NT2/D1 (cell line): ENCODE measurements at regions not wholly inside any gene's neighbourhood (a gene's known extent, or its start where the extent isn't known, plus 50 kb on each side); places are given as distances from the start of the nearest gene placed in this dataset.

Experiments used
- DNase-seq: peaks from one replicate; pipeline ENCODE4 v3.0.0-alpha.2; 2011; ENCODE audit warnings: low read depth, low spot score
- H3K27me3 ChIP-seq: 2 replicates; pipeline ENCODE4 v1.6.0; 2011; ENCODE audit warnings: mild to moderate bottlenecking; ENCODE audit not compliant: insufficient read length, insufficient read depth
- H3K36me3 ChIP-seq: 2 replicates; pipeline ENCODE4 v1.6.1; 2011; ENCODE audit warnings: mild to moderate bottlenecking, low read length, mixed read lengths; ENCODE audit not compliant: insufficient read depth, insufficient read length
- H3K4me1 ChIP-seq: 2 replicates; pipeline ENCODE4 v1.5.1; 2011; ENCODE audit not compliant: insufficient read depth, insufficient read length
- H3K4me3 ChIP-seq: 2 replicates; pipeline ENCODE4 v1.5.1; 2011; ENCODE audit warnings: low read depth; ENCODE audit not compliant: insufficient read length
- H3K9ac ChIP-seq: 2 replicates; pipeline ENCODE4 v1.6.0; 2011; ENCODE audit warnings: low read depth; ENCODE audit not compliant: insufficient read length
- H3K9me3 ChIP-seq: 2 replicates; pipeline ENCODE4 v1.5.1; 2011; ENCODE audit warnings: mild to moderate bottlenecking, low read length; ENCODE audit not compliant: insufficient read depth
- SUZ12 ChIP-seq: IDR thresholded peaks from 2 replicates; pipeline ENCODE4 v1.6.1; 2011; ENCODE audit not compliant: insufficient read length, insufficient read depth; ENCODE audit errors: extremely low read depth
- YY1 ChIP-seq: IDR thresholded peaks from 2 replicates; pipeline ENCODE4 v1.6.1; 2011; ENCODE audit not compliant: insufficient read length, insufficient read depth
- ZNF274 ChIP-seq: IDR thresholded peaks from 2 replicates; pipeline ENCODE4 v1.6.1; 2011; ENCODE audit warnings: mild to moderate bottlenecking, low read depth, low read length

DNA sequence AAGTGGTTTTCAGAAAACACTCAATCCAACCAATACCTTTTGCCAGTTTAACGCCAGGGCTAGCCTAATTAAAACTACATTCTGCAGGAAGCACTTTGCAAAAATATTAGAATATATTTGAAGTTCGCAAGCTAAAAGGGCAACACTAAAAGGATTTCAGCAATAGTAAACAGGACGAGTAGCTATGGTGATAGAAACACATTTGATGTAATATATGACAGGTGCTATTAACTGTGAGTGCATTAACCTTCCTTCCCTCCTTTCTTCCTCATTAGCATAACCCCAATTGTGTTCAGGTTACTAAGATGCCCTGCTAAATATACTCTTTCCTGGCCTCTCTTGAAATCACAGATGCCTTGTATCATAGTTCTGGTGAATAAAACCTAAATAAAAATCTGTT is 85.6 kb upstream of the TMCC3 start:
- TF ChIP-seq YY1 (no peak), ZNF274 (no peak), SUZ12 (no peak)
- H3K36me3 ChIP-seq = no peaks in the 10 kb centered on the region
- no peaks in the 10 kb centered on the region for H3K27me3 ChIP-seq

DNA sequence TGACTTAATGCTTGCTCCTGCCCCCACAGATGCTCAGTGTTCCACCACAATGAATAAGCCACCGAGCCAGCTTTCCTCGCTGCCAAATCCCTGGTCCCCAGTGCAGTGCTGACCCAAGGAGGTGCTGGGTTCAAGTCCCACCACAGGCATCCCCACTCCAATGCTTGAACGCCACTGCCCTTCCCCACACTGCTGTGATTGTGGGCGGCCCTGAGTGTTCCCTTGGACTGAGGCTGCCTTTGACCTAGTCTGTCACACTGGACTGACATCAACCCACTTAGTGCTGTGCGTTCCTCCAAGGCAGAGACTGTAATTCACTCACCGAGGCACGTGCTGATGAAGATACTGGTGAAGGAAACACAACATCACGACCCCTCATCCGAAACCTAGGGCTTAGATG is 83.4 kb upstream of the TMCC3 start:
- Histone ChIP-seq H3K4me1 (no peaks in the 10 kb centered on the region), H3K9ac (no peak overlapping the region), H3K27me3 (no peaks in the 10 kb centered on the region), H3K9me3 (no peaks in the 10 kb centered on the region), H3K36me3 (no peaks in the 10 kb centered on the region), H3K4me3 (no peak overlapping the region)
- no peak for DNase-seq
- TF ChIP-seq YY1 (no peak), SUZ12 (no peak), ZNF274 (no peak)

More for the DNA sequence above, 85.6 kb upstream of the TMCC3 start:
- Histone ChIP-seq H3K4me1 (no peaks in the 10 kb centered on the region), H3K9me3 (no peaks in the 10 kb centered on the region), H3K9ac (no peak overlapping the region), H3K4me3 (no peak overlapping the region)
- no peak for DNase-seq

DNA sequence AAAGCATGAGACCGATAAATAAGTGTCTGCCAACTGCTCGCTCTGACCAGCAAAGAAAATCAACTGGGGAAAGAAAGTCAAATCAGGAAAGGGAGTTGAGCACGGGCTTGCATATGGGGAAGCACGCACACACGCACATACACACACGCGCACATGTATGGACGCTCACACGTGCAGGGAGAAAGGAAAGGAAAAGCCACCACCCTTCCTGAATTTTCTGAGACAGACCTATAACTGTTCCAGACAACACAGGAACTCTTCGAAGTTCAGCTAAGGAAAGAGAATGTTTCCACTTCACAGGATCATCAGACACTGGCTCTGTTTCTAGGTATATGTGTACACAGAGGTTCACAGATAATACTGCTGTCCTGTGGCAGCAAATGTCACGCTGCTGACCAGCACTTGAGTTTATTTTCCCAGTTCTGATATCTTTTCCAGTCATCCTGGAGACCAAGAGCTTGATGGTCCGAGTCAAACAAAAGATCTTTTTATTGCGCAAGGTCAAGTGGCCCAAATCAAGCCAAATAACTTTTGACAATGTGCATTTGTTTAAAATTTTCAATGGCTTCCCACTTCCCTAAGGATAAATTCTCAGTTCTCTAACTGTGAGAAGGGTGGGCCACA is 82.1 kb upstream of the TMCC3 start:
- DNase-seq = no peak
- Histone ChIP-seq H3K4me3 (no peak overlapping the region), H3K4me1 (no peaks in the 10 kb centered on the region), H3K9ac (no peak overlapping the region), H3K27me3 (no peaks in the 10 kb centered on the region), H3K36me3 (no peaks in the 10 kb centered on the region), H3K9me3 (no peaks in the 10 kb centered on the region)
- TF ChIP-seq SUZ12 (no peak), YY1 (no peak), ZNF274 (no peak)

DNA sequence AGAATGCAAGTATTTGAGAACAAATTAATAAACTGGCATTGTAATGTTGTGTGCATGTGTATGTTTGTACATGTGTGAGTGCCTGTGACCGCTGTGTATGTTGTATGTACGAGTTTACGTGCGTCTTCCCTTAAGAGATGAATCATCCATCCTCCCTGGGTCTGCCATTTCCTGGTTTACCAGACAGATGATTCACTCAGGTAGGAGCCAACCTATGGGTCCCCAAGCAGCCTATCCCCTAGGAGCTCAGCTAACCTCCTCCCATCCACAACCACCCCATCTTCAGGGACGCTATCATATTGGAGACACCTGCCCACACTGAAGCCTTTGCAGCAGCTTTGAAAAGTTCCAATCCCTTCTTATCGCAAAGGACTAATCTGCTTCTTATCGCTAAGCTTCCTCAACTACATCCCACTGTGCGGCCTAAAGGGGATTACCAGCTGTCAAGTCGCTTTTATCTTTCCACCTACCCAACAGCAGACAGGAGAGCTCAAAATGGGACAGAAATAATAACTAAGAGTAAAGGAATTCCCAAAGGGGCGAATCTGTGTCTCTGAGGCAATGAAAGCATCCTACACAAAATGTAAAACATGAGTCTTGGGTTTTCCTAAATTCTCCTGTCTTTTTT is 81.5 kb upstream of the TMCC3 start:
- Histone ChIP-seq H3K36me3 (no peaks in the 10 kb centered on the region), H3K9ac (no peak overlapping the region), H3K9me3 (no peaks in the 10 kb centered on the region), H3K4me3 (no peak overlapping the region), H3K27me3 (no peaks in the 10 kb centered on the region), H3K4me1 (no peaks in the 10 kb centered on the region)
- TF ChIP-seq ZNF274 (no peak), YY1 (no peak), SUZ12 (no peak)
- no peak for DNase-seq

DNA sequence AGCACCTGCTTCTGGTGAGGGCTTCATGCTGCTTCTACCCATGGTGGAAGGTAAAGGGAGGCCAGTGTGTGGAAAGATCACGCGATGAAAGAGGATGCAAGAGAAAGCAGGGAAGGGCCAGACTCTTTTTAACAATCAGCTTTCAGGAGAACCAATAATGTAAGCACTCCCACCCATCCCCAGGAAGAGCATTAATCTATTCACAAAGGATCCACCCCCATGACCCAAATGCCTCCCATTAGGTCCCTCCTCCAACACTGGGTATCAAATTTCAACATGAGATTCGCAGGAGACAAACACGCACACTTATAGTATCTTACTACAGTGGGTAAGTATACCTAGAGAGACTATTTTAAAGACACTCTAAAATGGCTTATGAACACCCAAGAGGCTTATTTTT is 80.5 kb upstream of the TMCC3 start:
- Histone ChIP-seq H3K4me3 (no peak overlapping the region), H3K9ac (no peak overlapping the region), H3K27me3 (no peaks in the 10 kb centered on the region), H3K4me1 (no peaks in the 10 kb centered on the region), H3K36me3 (no peaks in the 10 kb centered on the region), H3K9me3 (no peaks in the 10 kb centered on the region)
- no peak for TF ChIP-seq YY1
- no peak for TF ChIP-seq ZNF274
- TF ChIP-seq SUZ12 = no peak
- no peak for DNase-seq

DNA sequence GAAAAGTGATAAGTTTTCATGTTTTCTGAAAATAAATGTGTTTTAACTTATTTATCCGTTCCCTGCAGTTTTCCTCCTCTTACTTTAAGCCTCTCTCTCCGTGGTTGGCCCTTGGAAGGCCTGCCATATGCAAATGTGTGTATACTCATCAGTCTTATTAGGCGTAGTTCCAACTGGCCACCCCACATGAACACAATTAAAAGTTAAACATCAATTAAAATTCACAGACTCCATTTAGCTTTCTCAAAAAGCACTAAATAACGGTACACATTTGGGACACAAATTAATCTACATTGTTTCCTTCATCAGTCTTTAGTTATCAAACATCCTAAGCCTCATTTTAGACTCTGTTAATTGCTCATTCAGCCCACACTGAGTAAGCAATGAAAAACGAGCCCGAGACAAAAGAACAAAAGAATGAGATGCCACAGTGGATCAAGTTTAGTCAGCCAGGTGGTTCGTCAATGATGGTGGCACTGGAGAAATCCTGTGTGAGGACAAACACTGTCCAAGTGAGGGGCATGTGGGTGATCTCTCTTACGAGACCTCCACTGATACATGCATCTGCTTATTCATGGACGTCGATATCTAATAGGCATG is 76.0 kb upstream of the TMCC3 start:
- no peaks in the 10 kb centered on the region for H3K9me3 ChIP-seq
- DNase-seq = no peak
- H3K9ac ChIP-seq = no peak overlapping the region
- no peaks in the 10 kb centered on the region for H3K36me3 ChIP-seq
- TF ChIP-seq YY1 (no peak), SUZ12 (no peak), ZNF274 (no peak)
- H3K4me3 ChIP-seq = no peak overlapping the region
- no peaks in the 10 kb centered on the region for H3K27me3 ChIP-seq
- no peaks in the 10 kb centered on the region for H3K4me1 ChIP-seq

DNA sequence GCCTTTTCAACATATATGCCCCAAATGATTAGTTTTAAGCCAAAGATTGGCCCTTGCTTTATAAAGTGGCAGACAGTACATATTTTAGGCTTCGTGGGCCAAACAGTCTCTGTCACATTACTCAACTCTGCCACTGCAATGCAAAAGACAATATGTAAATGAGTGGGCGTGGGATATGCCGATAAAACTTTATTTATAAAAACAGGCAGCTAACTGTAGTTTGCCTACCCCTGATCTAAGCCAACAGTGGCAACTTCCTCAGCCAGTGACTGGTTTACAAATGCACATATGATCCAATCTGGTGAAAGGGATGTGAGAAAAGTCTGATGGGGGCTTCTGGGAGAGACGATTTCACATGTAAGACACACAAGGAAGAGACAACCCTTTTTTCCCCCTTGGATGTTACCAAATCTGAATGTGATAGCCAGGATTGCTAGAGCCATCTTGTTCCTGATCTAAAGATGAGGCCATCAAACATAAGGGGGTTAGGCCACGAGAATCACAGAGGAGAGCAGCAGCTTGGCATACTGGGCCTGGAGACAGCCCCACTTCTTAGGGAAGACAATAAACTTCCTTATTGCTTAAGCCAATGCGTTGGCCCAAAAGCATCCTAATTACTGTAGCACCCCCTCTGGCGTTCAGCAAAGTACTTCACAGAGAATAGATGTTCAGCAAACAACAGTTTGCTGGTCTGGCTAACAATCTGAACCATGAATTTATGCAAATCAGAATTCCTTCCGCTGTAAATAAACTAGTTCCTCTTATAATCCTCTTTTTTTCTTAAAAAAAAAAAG is 75.2 kb upstream of the TMCC3 start:
- DNase-seq = no peak
- Histone ChIP-seq H3K9me3 (no peaks in the 10 kb centered on the region), H3K27me3 (no peaks in the 10 kb centered on the region), H3K4me3 (no peak overlapping the region), H3K36me3 (no peaks in the 10 kb centered on the region), H3K4me1 (no peaks in the 10 kb centered on the region), H3K9ac (no peak overlapping the region)
- TF ChIP-seq SUZ12 = no peak
- TF ChIP-seq YY1 = no peak
- no peak for TF ChIP-seq ZNF274
